ENCODE measurements at regions not wholly inside any gene's neighbourhood (a gene's known extent, or its start where the extent isn't known, plus 50 kb on each side); places are given as distances from the start of the nearest gene placed in this dataset.

DNA sequence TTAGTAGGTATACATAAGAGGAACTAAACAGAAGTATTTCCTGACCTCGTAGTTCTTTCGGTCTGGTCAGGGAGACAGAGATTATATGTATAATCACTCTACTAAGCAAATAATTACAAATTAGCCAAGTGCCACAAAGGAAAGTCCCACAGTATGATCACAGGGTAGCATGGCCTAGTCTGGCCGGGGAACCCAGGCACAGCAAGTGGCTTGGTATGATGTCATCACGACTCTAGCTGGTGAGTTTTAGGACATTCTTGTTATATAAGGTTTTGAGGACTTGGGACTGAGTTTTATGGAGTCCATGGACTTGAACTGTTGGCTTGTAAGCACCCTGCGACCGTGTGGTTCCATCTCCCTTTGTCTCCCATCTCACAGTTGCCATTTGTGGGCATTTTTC lies 316.5 kb upstream of the ZFHX3 start:
- Mint-ChIP-seq H3K36me3 (ENCODE audit: low read depth) (no peaks in the 10 kb centered on the region), H3K9me3 (no peaks in the 10 kb centered on the region), H3K4me3 (no peak overlapping the region), H3K27ac (no peak overlapping the region), H3K4me1 (peaks cover 4% of the 10 kb centered on the region), H3K27me3 (ENCODE audit: insufficient read depth) (no peaks in the 10 kb centered on the region)
- Histone ChIP-seq H3K27me3 (ENCODE audit: control insufficient read depth, insufficient read depth, low read length, poor library complexity, severe bottlenecking) (no peaks in the 10 kb centered on the region), H3K36me3 (ENCODE audit: control insufficient read depth, insufficient read depth, low read length) (no peaks in the 10 kb centered on the region), H3K4me3 (ENCODE audit: low read length) (no peak overlapping the region), H3K9ac (ENCODE audit: extremely low read depth, low read length, poor library complexity, severe bottlenecking) (no peak overlapping the region), H3K9me3 (ENCODE audit: control insufficient read depth, low read length) (no peaks in the 10 kb centered on the region), H3K27ac (ENCODE audit: low read depth, low read length) (no peak overlapping the region), H3K4me1 (ENCODE audit: control insufficient read depth, insufficient read depth, low read length) (no peaks in the 10 kb centered on the region)
- WGBS, 2 experiments (ENCODE audit: insufficient coverage in 1 of 2, insufficient read length in 1 of 2): 91% methylated on average over 4 of the region's 6 CpGs
- TF ChIP-seq, protein P1, sequence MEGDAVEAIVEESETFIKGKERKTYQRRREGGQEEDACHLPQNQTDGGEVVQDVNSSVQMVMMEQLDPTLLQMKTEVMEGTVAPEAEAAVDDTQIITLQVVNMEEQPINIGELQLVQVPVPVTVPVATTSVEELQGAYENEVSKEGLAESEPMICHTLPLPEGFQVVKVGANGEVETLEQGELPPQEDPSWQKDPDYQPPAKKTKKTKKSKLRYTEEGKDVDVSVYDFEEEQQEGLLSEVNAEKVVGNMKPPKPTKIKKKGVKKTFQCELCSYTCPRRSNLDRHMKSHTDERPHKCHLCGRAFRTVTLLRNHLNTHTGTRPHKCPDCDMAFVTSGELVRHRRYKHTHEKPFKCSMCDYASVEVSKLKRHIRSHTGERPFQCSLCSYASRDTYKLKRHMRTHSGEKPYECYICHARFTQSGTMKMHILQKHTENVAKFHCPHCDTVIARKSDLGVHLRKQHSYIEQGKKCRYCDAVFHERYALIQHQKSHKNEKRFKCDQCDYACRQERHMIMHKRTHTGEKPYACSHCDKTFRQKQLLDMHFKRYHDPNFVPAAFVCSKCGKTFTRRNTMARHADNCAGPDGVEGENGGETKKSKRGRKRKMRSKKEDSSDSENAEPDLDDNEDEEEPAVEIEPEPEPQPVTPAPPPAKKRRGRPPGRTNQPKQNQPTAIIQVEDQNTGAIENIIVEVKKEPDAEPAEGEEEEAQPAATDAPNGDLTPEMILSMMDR (conservative IDR thresholded peaks at IDR 0.05): no peak
- no peak for DNase-seq

DNA sequence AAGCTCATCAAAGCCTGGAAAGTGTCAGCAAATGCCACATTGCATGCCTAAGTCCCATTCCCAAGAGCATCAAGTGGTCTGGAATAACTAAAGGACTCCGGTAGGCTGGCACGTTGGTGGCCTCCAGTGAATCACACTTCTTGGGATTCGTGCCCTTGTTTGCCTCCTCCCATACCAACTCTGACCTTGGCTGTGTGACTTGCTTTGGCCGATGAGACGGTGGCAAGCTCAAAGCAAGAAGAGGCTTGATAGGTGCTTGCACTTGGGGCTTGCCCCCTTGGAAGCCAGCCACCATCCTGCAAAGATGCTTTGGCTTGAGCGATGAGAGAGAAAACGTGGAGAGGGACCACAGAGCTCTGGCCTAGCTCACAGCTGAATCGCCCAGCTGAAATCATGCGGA lies 313.1 kb upstream of the ZFHX3 start:
- Mint-ChIP-seq H3K36me3 (ENCODE audit: low read depth) (no peaks in the 10 kb centered on the region), H3K27me3 (ENCODE audit: insufficient read depth) (peaks cover 3% of the 10 kb centered on the region), H3K4me1 (peaks cover 13% of the 10 kb centered on the region), H3K4me3 (no peak overlapping the region), H3K27ac (no peak overlapping the region), H3K9me3 (no peaks in the 10 kb centered on the region)
- no peak overlapping the region for H3K4me3 ChIP-seq (ENCODE audit: low read length)
- TF ChIP-seq, protein P1 (conservative IDR thresholded peaks at IDR 0.05): no peak
- no peaks in the 10 kb centered on the region for H3K36me3 ChIP-seq (ENCODE audit: control insufficient read depth, insufficient read depth, low read length)
- 93 to 96% methylated on average over 3 to 9 of the region's 9 CpGs for WGBS, 2 experiments (ENCODE audit: insufficient coverage in 1 of 2, insufficient read length in 1 of 2)
- H3K9me3 ChIP-seq (ENCODE audit: control insufficient read depth, low read length): no peaks in the 10 kb centered on the region
- H3K27ac ChIP-seq (ENCODE audit: low read depth, low read length): no peak overlapping the region
- H3K27me3 ChIP-seq (ENCODE audit: control insufficient read depth, insufficient read depth, low read length, poor library complexity, severe bottlenecking): no peaks in the 10 kb centered on the region
- H3K9ac ChIP-seq (ENCODE audit: extremely low read depth, low read length, poor library complexity, severe bottlenecking): no peak overlapping the region
- no peaks in the 10 kb centered on the region for H3K4me1 ChIP-seq (ENCODE audit: control insufficient read depth, insufficient read depth, low read length)
- no peak for DNase-seq

DNA sequence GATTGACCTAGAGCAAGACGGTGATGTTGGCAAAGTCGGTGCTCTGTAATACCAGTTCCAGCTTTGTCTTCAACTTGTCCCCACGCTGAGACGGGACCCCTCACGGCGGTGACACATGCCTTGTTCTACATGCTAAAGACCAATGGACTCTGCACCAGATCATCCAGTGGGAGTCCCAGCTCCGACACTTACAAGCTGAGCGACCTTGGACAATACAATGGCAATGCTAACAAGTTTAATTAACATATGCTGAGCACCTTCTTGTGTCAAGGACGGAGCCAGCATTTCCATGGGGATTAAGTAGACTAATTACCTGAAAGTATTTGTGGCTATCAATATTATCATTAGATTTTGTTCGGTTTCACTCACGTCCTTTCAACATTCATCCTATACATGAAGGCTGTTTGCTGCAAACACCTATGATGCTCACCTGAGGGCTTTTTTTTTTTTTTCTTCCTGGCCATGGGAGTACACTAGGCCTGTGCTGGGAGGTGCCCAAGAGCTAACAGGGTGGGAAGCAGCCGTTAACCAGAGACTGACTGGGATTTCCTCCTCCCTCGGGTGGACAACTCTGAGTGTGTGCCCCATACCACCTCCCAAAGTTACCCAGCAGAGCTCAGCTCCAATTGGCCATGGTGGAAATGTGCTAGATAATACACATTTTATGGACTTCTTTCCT lies 308.6 kb upstream of the ZFHX3 start:
- H3K9me3 Mint-ChIP-seq: no peaks in the 10 kb centered on the region
- H3K4me3 ChIP-seq (ENCODE audit: low read length): no peak overlapping the region
- TF ChIP-seq, protein P1 (conservative IDR thresholded peaks at IDR 0.05): no peak
- H3K27ac ChIP-seq (ENCODE audit: low read depth, low read length): no peak overlapping the region
- no peaks in the 10 kb centered on the region for H3K36me3 Mint-ChIP-seq (ENCODE audit: low read depth)
- no peak overlapping the region for H3K27ac Mint-ChIP-seq
- H3K27me3 Mint-ChIP-seq (ENCODE audit: insufficient read depth): peaks cover 12% of the 10 kb centered on the region
- DNase-seq: no peak
- H3K4me1 ChIP-seq (ENCODE audit: control insufficient read depth, insufficient read depth, low read length): peaks cover under 1% of the 10 kb centered on the region
- WGBS, 2 experiments (ENCODE audit: insufficient coverage in 1 of 2, insufficient read length in 1 of 2): 74 to 75% methylated on average over 10 to 13 of the region's 13 CpGs
- no peaks in the 10 kb centered on the region for H3K36me3 ChIP-seq (ENCODE audit: control insufficient read depth, insufficient read depth, low read length)
- no peaks in the 10 kb centered on the region for H3K27me3 ChIP-seq (ENCODE audit: control insufficient read depth, insufficient read depth, low read length, poor library complexity, severe bottlenecking)
- H3K9ac ChIP-seq (ENCODE audit: extremely low read depth, low read length, poor library complexity, severe bottlenecking): no peak overlapping the region
- H3K4me3 Mint-ChIP-seq: no peak overlapping the region
- H3K9me3 ChIP-seq (ENCODE audit: control insufficient read depth, low read length): no peaks in the 10 kb centered on the region
- H3K4me1 Mint-ChIP-seq: peaks cover 29% of the 10 kb centered on the region

Measured in endodermal cell (in vitro differentiated cells).